Hepatocyte (in vitro differentiated cells): ENCODE measurements at regions not wholly inside any gene's neighbourhood (a gene's known extent, or its start where the extent isn't known, plus 50 kb on each side); places are given as distances from the start of the nearest gene placed in this dataset.

ENCODE experiments used
- EZH2 ChIP-seq: fragments of 200-600 bp; sonication (generic); IDR thresholded peaks from 2 replicates; pipeline ENCODE4 v1.6.1; 2016; ENCODE audit warnings: antibody characterized with exemption, mild to moderate bottlenecking, borderline replicate concordance
- TF ChIP-seq, protein P1 (sequence below): fragments of 200-600 bp; sonication (generic); IDR thresholded peaks from 2 replicates; pipeline ENCODE4 v1.5.1; 2016; ENCODE audit warnings: antibody characterized with exemption, mild to moderate bottlenecking; ENCODE audit not compliant: poor library complexity

DNA sequence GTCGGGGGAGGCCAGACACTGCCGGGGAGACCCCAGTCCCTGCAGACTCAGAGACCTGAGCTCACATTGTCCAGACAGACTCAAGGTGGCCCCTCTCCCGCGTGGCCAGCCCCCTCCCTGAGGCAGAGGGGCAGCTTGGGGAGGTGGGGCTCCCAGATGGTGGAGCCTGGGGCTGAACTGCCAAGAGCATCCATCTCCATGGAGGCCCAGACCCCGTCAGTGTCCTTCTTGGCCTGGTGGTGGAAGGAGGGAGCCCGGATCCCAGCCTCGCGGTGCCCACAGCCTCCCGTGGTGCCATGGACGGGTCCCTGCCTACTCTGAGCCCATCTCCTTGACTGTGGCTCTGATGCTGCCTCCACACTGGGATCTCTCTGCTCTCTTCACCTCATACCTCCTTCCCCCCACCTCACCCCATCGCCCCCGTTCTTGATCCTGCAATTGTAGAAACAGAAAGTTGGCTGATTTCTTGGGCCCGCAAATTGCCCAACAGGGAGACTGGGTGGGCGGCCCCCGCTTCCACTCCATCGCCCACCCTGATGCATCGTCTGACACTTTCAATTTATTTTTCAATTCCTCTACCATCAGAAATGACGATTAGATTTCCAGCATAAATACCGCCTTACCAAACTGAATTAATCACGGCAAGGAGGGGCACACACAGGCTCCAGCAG is 348.9 kb downstream of the MATN1 start:
- TF ChIP-seq, protein P1, sequence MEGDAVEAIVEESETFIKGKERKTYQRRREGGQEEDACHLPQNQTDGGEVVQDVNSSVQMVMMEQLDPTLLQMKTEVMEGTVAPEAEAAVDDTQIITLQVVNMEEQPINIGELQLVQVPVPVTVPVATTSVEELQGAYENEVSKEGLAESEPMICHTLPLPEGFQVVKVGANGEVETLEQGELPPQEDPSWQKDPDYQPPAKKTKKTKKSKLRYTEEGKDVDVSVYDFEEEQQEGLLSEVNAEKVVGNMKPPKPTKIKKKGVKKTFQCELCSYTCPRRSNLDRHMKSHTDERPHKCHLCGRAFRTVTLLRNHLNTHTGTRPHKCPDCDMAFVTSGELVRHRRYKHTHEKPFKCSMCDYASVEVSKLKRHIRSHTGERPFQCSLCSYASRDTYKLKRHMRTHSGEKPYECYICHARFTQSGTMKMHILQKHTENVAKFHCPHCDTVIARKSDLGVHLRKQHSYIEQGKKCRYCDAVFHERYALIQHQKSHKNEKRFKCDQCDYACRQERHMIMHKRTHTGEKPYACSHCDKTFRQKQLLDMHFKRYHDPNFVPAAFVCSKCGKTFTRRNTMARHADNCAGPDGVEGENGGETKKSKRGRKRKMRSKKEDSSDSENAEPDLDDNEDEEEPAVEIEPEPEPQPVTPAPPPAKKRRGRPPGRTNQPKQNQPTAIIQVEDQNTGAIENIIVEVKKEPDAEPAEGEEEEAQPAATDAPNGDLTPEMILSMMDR: no peak
- TF ChIP-seq EZH2: no peak
